ENCODE measurements at regions not wholly inside any gene's neighbourhood (a gene's known extent, or its start where the extent isn't known, plus 50 kb on each side); places are given as distances from the start of the nearest gene placed in this dataset.
A peak's percentile ranks its signal among the peaks of the same experiment; 100 is the strongest.

GRCh38 chr16:49179714-49180330 is 101.8 kb downstream of the CBLN1 start:
- ChIA-PET POLR2A (no interaction called here), CTCF (no interaction called here)
- no peak for ATAC-seq
- H3K9me3 Mint-ChIP-seq (ENCODE audit: insufficient read depth): no peaks in the 10 kb centered on the region
- H3K27me3 Mint-ChIP-seq (ENCODE audit: low read depth): no peaks in the 10 kb centered on the region
- H3K36me3 Mint-ChIP-seq (ENCODE audit: low read depth): no peaks in the 10 kb centered on the region
- H3K4me3 Mint-ChIP-seq: no peak overlapping the region
- H3K27ac Mint-ChIP-seq: no peak overlapping the region
- H3K4me1 Mint-ChIP-seq (ENCODE audit: low read depth): no peaks in the 10 kb centered on the region
- no peak for DNase-seq

- ATAC-seq (no peak), DNase-seq (no peak)
- ChIA-PET POLR2A (interaction anchor here (0.7 kb wide), 1 partner anchor 10 kb away, joined by 3 read pairs; no protein-coding TSS in a partner anchor), CTCF (no interaction called here)
- Mint-ChIP-seq H3K4me1 (ENCODE audit: low read depth) (no peaks in the 10 kb centered on the region), H3K27ac (no peak overlapping the region), H3K4me3 (no peak overlapping the region), H3K9me3 (ENCODE audit: insufficient read depth) (no peaks in the 10 kb centered on the region), H3K36me3 (ENCODE audit: low read depth) (no peaks in the 10 kb centered on the region), H3K27me3 (ENCODE audit: low read depth) (no peaks in the 10 kb centered on the region)
Observed at GRCh38 chr16:49168126-49168525, 113.5 kb downstream of the CBLN1 start.

GRCh38 chr16:49165025-49165424 is 116.6 kb downstream of the CBLN1 start:
- no peaks in the 10 kb centered on the region for H3K27me3 Mint-ChIP-seq (ENCODE audit: low read depth)
- DNase-seq (no peak), ATAC-seq (no peak)
- no peaks in the 10 kb centered on the region for H3K9me3 Mint-ChIP-seq (ENCODE audit: insufficient read depth)
- H3K4me1 Mint-ChIP-seq (ENCODE audit: low read depth): no peaks in the 10 kb centered on the region
- no peaks in the 10 kb centered on the region for H3K36me3 Mint-ChIP-seq (ENCODE audit: low read depth)
- no peak overlapping the region for H3K27ac Mint-ChIP-seq
- ChIA-PET CTCF (no interaction called here), POLR2A (no interaction called here)
- no peak overlapping the region for H3K4me3 Mint-ChIP-seq

GRCh38 chr16:49161191-49161590 is 120.4 kb downstream of the CBLN1 start:
- H3K36me3 Mint-ChIP-seq (ENCODE audit: low read depth): no peaks in the 10 kb centered on the region
- DNase-seq (no peak), ATAC-seq (no peak)
- no peak overlapping the region for H3K27ac Mint-ChIP-seq
- CTCF ChIA-PET: no interaction called here
- H3K27me3 Mint-ChIP-seq (ENCODE audit: low read depth): no peaks in the 10 kb centered on the region
- no peak overlapping the region for H3K4me3 Mint-ChIP-seq
- POLR2A ChIA-PET: no interaction called here
- no peaks in the 10 kb centered on the region for H3K9me3 Mint-ChIP-seq (ENCODE audit: insufficient read depth)
- H3K4me1 Mint-ChIP-seq (ENCODE audit: low read depth): no peaks in the 10 kb centered on the region

GRCh38 chr16:49158029-49158642 is 123.5 kb downstream of the CBLN1 start:
- Mint-ChIP-seq H3K36me3 (ENCODE audit: low read depth) (no peaks in the 10 kb centered on the region), H3K27ac (no peak overlapping the region), H3K4me3 (no peak overlapping the region), H3K4me1 (ENCODE audit: low read depth) (no peaks in the 10 kb centered on the region), H3K27me3 (ENCODE audit: low read depth) (no peaks in the 10 kb centered on the region), H3K9me3 (ENCODE audit: insufficient read depth) (no peaks in the 10 kb centered on the region)
- CTCF ChIA-PET: no interaction called here
- POLR2A ChIA-PET: no interaction called here
- DNase-seq (peak; percentile 48), ATAC-seq (no peak)

GRCh38 chr16:49150341-49150740 is 131.3 kb downstream of the CBLN1 start:
- Mint-ChIP-seq H3K36me3 (ENCODE audit: low read depth) (no peaks in the 10 kb centered on the region), H3K4me3 (no peak overlapping the region), H3K4me1 (ENCODE audit: low read depth) (no peaks in the 10 kb centered on the region), H3K27me3 (ENCODE audit: low read depth) (no peaks in the 10 kb centered on the region), H3K27ac (no peak overlapping the region), H3K9me3 (ENCODE audit: insufficient read depth) (no peaks in the 10 kb centered on the region)
- POLR2A ChIA-PET: no interaction called here
- ATAC-seq (no peak), DNase-seq (no peak)
- CTCF ChIA-PET: no interaction called here

GRCh38 chr16:49148410-49148809 is 133.2 kb downstream of the CBLN1 start:
- no peaks in the 10 kb centered on the region for H3K36me3 Mint-ChIP-seq (ENCODE audit: low read depth)
- ChIA-PET POLR2A (no interaction called here), CTCF (no interaction called here)
- no peak for ATAC-seq
- no peaks in the 10 kb centered on the region for H3K4me1 Mint-ChIP-seq (ENCODE audit: low read depth)
- no peaks in the 10 kb centered on the region for H3K27me3 Mint-ChIP-seq (ENCODE audit: low read depth)
- H3K4me3 Mint-ChIP-seq: no peak overlapping the region
- H3K27ac Mint-ChIP-seq: no peak overlapping the region
- DNase-seq: no peak
- H3K9me3 Mint-ChIP-seq (ENCODE audit: insufficient read depth): no peaks in the 10 kb centered on the region

GRCh38 chr16:49140618-49141017 is 141.0 kb downstream of the CBLN1 start:
- DNase-seq (no peak), ATAC-seq (no peak)
- H3K4me3 Mint-ChIP-seq: no peak overlapping the region
- H3K27ac Mint-ChIP-seq: no peak overlapping the region
- H3K36me3 Mint-ChIP-seq (ENCODE audit: low read depth): no peaks in the 10 kb centered on the region
- ChIA-PET CTCF (no interaction called here), POLR2A (no interaction called here)
- peaks cover 3% of the 10 kb centered on the region for H3K9me3 Mint-ChIP-seq (ENCODE audit: insufficient read depth)
- H3K4me1 Mint-ChIP-seq (ENCODE audit: low read depth): no peaks in the 10 kb centered on the region
- no peaks in the 10 kb centered on the region for H3K27me3 Mint-ChIP-seq (ENCODE audit: low read depth)

- ATAC-seq (no peak), DNase-seq (no peak)
- Mint-ChIP-seq H3K9me3 (ENCODE audit: insufficient read depth) (no peaks in the 10 kb centered on the region), H3K27ac (no peak overlapping the region), H3K36me3 (ENCODE audit: low read depth) (no peaks in the 10 kb centered on the region), H3K4me3 (no peak overlapping the region), H3K27me3 (ENCODE audit: low read depth) (no peaks in the 10 kb centered on the region), H3K4me1 (ENCODE audit: low read depth) (no peaks in the 10 kb centered on the region)
- CTCF ChIA-PET: no interaction called here
- POLR2A ChIA-PET: no interaction called here
Observed at GRCh38 chr16:49130397-49130796, 151.2 kb downstream of the CBLN1 start.

GRCh38 chr16:49129935-49130334 is 151.7 kb downstream of the CBLN1 start:
- DNase-seq (no peak), ATAC-seq (no peak)
- Mint-ChIP-seq H3K36me3 (ENCODE audit: low read depth) (no peaks in the 10 kb centered on the region), H3K27me3 (ENCODE audit: low read depth) (no peaks in the 10 kb centered on the region), H3K4me1 (ENCODE audit: low read depth) (no peaks in the 10 kb centered on the region), H3K27ac (no peak overlapping the region), H3K9me3 (ENCODE audit: insufficient read depth) (no peaks in the 10 kb centered on the region), H3K4me3 (no peak overlapping the region)
- ChIA-PET CTCF (no interaction called here), POLR2A (no interaction called here)

- no peak overlapping the region for H3K4me3 Mint-ChIP-seq
- DNase-seq: no peak
- H3K27me3 Mint-ChIP-seq (ENCODE audit: low read depth): no peaks in the 10 kb centered on the region
- ChIA-PET CTCF (no interaction called here), POLR2A (interaction anchor here (1.3 kb wide), 1 partner anchor 12 kb away, joined by 3 read pairs; no protein-coding TSS in a partner anchor)
- no peaks in the 10 kb centered on the region for H3K4me1 Mint-ChIP-seq (ENCODE audit: low read depth)
- H3K9me3 Mint-ChIP-seq (ENCODE audit: insufficient read depth): no peaks in the 10 kb centered on the region
- H3K27ac Mint-ChIP-seq: no peak overlapping the region
- ATAC-seq: no peak
- H3K36me3 Mint-ChIP-seq (ENCODE audit: low read depth): no peaks in the 10 kb centered on the region
Observed at GRCh38 chr16:49128740-49129139, 152.9 kb downstream of the CBLN1 start.

- Mint-ChIP-seq H3K27ac (no peak overlapping the region), H3K27me3 (ENCODE audit: low read depth) (no peaks in the 10 kb centered on the region), H3K4me3 (no peak overlapping the region), H3K4me1 (ENCODE audit: low read depth) (no peaks in the 10 kb centered on the region), H3K36me3 (ENCODE audit: low read depth) (no peaks in the 10 kb centered on the region), H3K9me3 (ENCODE audit: insufficient read depth) (no peaks in the 10 kb centered on the region)
- ATAC-seq (no peak), DNase-seq (no peak)
- POLR2A ChIA-PET: no interaction called here
- CTCF ChIA-PET: no interaction called here
Observed at GRCh38 chr16:49127103-49127502, 154.5 kb downstream of the CBLN1 start.

GRCh38 chr16:49121636-49122035 is 160.0 kb downstream of the CBLN1 start:
- H3K27me3 Mint-ChIP-seq (ENCODE audit: low read depth): no peaks in the 10 kb centered on the region

More at GRCh38 chr16:49121636-49122035, 160.0 kb downstream of the CBLN1 start:
- POLR2A ChIA-PET: no interaction called here
- Mint-ChIP-seq H3K4me3 (no peak overlapping the region), H3K27ac (no peak overlapping the region), H3K36me3 (ENCODE audit: low read depth) (no peaks in the 10 kb centered on the region), H3K4me1 (ENCODE audit: low read depth) (no peaks in the 10 kb centered on the region), H3K9me3 (ENCODE audit: insufficient read depth) (no peaks in the 10 kb centered on the region)
- ATAC-seq (no peak), DNase-seq (no peak)
- CTCF ChIA-PET: no interaction called here

Measured in activated CD8-positive, alpha-beta T cell treated with anti-CD3 and anti-CD28 coated beads, Interleukin-2, amount 10 ng/mL, durations not matched to agents 7 days and 5 days (primary cell).